ENCODE measurements at regions not wholly inside any gene's neighbourhood (a gene's known extent, or its start where the extent isn't known, plus 50 kb on each side); places are given as distances from the start of the nearest gene placed in this dataset.

GRCh38 chr2:122236152-122236874, 480.9 kb downstream of the TSN start:
- DNase-seq (ENCODE audit: low spot score), result peak; percentile 76

GRCh38 chr2:122236925-122237324, 481.5 kb downstream of the TSN start:
- no peak for DNase-seq (ENCODE audit: low spot score)

DNA sequence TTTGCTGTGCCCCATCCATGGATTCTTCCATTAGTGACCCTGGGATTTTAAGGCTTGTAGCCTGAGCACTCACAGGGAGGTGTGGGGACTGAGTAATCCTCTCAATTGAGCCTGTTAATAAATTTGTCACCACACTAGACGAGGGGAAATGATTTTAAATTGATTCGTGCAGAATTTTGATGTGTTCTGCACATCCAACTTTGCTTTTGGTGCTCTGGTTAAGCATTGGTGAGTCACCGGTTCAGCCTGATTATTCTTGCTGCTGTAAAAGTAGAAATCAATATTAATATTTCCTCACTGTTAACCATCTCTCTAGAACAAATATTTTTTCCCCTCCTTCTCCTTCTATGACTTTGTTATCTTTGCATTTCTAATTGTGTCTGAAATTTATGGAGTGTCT, 482.0 kb downstream of the TSN start:
- no peak for DNase-seq (ENCODE audit: low spot score)

DNA sequence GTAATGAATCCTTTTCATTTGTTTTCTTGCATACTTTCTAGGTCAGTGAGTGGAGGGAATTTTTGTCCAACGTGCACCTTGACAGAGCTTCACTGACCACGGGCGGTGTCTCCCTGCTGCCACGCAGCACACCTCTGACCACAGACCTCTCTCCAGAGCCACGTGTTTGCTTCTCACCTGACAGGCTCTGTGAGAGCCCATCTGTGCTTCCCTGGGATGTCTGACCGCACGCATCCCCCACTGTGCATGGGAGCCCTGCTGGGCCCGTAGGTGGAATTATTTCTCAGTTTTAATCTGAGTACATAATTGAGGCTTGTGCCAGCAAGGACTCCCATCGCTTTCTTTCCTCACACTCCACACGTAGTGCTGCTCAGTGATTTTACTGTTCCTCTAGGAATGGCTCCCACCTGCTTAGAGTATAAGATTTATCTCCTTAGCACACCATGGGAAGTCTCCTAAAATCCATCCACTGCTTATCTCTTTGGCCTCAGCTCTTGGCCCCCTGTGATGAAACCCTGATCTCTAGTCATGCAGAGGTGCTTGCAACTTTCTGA, 482.6 kb downstream of the TSN start:
- no peak for DNase-seq (ENCODE audit: low spot score)

DNA sequence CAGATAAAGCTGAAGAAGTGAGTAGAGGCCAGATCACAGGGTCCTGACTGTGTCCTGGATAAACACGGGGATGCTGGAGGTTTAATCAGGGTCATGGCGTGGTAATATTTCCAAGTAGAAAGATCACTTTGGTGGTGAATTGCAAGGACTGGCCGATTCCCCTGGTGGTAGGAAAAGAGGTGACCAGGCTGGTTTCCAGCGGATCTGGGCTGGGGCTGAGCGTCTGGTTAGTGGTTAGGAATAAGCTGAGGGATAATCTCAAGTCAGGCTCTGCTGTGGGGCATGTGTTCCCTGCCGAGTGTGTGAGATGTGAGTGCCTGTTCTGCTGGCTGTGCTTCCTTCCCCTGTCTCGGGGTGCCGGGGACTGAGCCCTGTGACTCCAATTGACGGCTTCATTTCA, 484.0 kb downstream of the TSN start:
- DNase-seq (ENCODE audit: low spot score), result no peak

GRCh38 chr2:122244598-122245229, 489.3 kb downstream of the TSN start:
- DNase-seq (ENCODE audit: low spot score), result no peak

DNA sequence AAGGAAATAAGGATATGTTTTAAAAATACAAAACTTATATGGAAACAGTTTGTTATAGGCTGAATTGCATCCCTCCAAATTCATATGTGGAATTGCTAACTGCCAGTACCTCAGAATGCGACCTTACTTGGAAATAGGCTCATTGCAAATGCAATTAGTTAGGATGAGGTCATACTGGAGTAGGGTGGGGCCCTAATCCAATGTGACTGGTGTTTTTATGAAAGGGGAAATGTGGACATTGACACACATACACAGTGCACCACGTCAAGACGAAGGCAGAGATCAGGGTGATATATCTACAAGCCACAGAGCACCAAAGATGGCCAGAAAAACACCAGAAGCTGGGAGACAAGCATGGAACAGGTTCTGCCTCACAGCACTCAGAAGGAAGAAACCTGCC, 494.2 kb downstream of the TSN start:
- no peak for DNase-seq (ENCODE audit: low spot score)

DNA sequence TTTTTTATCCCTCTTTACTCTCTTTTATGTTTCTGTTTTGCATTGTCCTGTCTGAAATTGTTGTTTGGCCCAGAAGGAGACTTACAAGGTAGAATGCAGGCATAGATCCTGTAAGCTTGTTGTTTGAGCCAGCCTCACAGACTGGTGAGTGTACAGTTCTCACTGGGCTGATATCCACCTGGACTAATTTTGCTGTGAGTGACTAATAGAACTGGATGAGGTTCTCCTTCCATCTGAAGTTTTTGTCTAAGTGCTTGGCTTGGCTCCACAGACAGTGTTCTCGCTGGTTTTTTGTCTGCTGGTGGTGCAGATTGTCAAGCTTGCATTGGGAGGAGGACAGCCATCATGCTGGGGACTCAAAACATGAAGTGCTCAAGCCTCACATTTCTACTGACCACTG, 495.7 kb downstream of the TSN start:
- peak; percentile 25 for DNase-seq (ENCODE audit: low spot score)

DNA sequence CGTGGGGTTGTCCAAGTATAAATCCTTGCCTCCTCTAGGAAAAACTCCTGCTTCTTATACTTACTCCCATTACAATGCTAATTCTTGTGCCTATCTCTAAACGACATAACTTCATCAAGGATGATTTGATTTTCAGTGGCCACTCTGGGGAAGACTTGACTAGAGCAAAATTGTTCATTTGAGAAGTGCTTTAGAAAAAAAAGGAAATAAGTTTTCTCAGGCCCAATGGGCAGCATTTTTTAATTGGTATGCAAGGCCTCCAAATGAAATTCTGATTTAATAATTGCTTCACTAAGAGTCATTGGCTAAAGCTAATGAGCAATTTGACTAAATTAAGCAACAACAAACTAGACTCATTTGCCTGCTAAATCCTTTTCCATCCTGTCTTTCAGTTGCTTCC, 496.1 kb downstream of the TSN start:
- no peak for DNase-seq (ENCODE audit: low spot score)

DNA sequence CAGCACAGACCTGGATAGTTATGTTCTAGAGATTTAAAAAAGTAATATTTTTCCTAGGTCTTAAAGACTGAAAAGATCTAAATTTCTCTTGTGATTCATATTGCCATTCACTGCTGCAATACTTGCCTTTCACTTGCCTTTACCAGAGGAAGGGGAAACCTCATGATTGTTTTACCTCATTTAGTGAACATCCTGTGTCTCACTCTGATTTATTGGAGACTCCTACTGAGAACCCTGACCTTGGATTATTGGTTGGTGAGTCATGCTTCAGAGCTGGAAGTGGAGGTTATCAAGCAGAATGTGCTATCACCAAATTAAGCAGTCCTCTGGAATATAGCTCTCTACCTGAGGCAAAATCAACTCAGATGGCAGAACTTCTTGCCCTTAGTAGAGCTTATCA, 500.5 kb downstream of the TSN start:
- no peak for DNase-seq (ENCODE audit: low spot score)

DNA sequence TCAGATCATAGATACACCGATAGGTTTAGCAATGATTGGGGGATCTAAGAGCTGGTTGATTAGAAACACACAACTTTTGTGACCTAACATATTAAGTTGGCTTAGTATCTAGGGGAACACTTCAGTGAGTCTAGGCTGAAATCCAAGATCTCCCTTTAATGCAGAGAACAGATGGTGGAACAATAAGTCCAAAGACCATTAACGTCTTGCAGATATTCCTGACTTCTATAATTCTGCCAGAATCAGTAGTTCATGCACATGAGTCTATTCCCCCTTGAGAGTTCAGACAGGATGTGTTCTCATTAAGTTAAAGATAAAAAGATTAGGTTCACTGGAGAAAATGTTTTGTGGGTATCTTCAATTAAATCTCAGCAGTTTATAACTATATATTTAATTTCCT, 506.5 kb downstream of the TSN start:
- DNase-seq (ENCODE audit: low spot score), result no peak

DNA sequence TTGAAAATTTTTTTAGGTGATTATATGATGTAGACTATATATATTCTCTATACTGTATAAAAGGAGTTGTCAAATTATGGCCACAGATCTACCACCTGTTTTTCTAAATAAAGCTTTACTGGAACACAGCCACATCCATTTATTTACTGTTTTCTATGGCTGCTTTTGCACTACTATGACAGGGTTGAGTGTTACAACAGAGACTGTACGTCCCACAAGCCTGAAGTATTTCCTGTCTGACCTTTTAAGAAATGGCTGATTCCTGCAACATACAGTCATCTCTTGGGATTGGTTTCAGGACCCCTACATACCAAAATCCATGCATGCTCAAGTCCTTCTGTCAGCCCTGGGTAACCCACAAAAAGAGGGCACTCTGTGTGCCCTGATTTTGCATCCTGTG, 508.3 kb downstream of the TSN start:
- DNase-seq (ENCODE audit: low spot score), result no peak

- DNase-seq (ENCODE audit: low spot score), result no peak
Measured at GRCh38 chr2:122266636-122267035, 511.2 kb downstream of the TSN start.

DNA sequence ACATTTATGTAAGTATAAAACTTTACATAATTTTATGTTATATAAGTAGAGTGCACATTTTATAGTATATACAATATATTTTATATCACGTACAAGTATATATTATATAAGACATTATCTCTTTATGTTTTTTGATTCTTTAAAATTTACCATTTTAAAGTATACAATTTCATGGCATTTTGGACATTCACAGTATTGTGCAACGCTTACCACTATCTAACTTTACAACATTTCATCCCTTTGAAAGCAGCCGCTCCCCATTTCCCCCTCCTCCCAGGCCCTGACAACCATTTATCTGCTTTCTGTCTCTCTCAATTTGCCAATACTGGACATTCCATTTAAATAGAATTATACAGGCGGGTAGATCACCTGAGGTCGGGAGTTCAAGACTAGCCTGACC, 512.5 kb downstream of the TSN start:
- no peak for DNase-seq (ENCODE audit: low spot score)

GRCh38 chr2:122273785-122274419, 518.5 kb downstream of the TSN start:
- no peak for DNase-seq (ENCODE audit: low spot score)

- no peak for DNase-seq (ENCODE audit: low spot score)
Measured at GRCh38 chr2:122277956-122278355, 522.5 kb downstream of the TSN start.

DNA sequence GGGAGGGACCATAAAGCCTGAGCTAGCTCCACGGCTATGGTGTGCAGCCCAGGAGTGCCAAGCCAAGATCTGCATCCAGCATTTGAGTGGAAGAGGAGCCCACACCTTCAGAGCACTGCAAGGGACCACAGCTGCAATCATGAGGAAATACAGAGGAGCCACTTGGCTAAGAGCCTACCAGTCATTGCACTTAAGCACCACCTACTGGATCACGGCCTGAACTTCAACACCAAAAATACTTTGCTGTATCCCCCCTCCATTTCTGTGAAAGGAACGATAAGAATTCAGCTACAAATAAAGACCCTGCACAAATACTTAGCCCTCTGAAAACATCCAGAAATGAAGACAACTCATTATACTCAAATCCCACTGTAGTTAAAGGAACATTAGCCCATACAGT, 545.3 kb downstream of the TSN start:
- no peak for DNase-seq (ENCODE audit: low spot score)

DNA sequence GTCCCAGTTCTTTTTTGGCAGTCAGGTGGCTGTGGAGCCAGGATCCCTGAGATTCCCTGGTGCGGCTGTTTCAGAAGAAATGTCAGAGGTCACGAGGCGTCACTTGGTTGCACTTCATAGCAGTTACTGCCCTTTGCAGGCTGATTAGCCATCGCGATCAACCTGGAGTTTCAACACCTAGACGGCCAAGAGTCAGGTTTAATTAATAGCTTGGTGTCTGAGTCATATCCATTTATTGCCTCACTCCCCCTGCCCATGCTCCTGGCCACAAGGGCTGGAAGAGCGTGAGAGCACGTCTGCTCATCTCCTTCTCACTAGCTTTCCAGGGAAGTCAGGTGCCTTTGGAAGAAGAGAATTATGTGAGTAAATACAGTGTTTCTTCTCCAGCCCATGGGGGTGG, 552.3 kb downstream of the TSN start:
- no peak for DNase-seq (ENCODE audit: low spot score)

GRCh38 chr2:122315306-122315705, 559.9 kb downstream of the TSN start:
- peak; percentile 7 for DNase-seq (ENCODE audit: low spot score)

DNA sequence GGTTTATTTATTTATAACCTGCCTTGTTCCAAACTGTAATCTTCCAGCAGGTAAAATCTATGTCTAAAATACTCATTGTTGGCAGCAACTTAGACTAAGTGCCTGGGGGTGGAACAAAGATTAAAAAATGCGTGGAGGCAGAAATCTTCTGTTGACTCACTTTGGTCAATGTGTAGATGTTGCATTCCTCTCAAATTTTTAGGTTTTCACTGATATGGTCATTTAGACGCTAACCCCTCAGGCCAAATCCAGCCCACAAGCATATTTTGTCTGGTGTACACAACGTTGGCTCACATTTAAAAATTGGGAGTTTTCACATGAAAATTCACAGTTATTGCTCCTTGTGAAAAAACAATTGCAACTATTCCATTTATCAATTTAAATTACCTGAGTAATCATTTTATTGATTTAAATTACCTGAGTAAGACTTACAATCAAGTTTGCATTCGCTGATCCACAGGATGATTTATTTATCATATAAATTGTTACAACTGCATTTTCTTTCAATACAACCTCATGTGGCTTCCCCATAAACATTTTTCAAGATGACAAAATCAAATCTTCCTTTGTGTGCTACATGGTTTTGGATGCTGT, 564.2 kb downstream of the TSN start:
- no peak for DNase-seq (ENCODE audit: low spot score)

DNA sequence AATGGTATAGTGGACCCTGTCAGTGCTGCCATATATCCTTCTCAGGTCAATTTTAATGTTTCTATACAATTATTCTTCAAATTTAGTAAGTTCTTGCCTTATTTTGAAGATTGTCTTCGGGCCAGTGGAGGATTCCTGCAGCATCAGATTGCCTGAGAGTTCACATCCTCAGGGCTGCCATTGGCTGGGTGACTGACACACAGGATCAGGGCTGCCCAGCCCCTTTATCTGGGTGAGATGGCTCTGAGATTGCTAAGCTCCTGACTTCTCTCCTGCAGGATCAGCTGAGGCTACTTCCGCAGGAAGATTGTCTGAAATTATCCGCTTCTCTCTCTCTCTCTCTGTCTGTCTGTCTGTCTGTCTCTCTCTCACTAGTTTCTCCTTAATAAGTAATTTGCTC, 567.4 kb downstream of the TSN start:
- DNase-seq (ENCODE audit: low spot score), result no peak

- DNase-seq (ENCODE audit: low spot score), result no peak
Measured at GRCh38 chr2:122323927-122324326, 568.5 kb downstream of the TSN start.

DNA sequence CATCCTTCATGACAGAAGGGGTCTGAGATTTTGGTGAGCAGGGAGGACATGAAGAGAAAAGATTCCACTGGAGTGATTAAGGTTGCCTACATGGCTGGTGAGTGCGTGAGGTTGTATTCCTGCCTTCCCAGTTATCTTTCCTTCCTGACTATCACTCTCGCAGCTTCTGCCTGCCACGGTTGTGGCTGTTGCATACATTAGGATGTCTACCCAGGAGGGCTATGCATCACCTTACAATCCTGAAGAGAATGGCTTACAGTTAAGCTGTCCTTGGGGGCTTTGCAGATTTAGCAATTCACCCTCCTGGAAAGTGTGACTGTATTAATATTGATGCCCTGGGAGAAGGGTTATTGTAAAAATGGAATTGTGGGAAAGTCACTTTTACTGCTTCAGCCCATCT, 571.0 kb downstream of the TSN start:
- DNase-seq (ENCODE audit: low spot score), result no peak

Measured in GM03348 (cell line).